ENCODE measurements at regions not wholly inside any gene's neighbourhood (a gene's known extent, or its start where the extent isn't known, plus 50 kb on each side); places are given as distances from the start of the nearest gene placed in this dataset.

GRCh38 chr12:104888892-104889291 is 69.2 kb downstream of the SLC41A2 start:
- TF ChIP-seq POLR2A (IDR thresholded peaks at IDR 0.05) (no peak), EP300 (IDR thresholded peaks at IDR 0.05) (no peak)
- TF ChIP-seq, protein P1, sequence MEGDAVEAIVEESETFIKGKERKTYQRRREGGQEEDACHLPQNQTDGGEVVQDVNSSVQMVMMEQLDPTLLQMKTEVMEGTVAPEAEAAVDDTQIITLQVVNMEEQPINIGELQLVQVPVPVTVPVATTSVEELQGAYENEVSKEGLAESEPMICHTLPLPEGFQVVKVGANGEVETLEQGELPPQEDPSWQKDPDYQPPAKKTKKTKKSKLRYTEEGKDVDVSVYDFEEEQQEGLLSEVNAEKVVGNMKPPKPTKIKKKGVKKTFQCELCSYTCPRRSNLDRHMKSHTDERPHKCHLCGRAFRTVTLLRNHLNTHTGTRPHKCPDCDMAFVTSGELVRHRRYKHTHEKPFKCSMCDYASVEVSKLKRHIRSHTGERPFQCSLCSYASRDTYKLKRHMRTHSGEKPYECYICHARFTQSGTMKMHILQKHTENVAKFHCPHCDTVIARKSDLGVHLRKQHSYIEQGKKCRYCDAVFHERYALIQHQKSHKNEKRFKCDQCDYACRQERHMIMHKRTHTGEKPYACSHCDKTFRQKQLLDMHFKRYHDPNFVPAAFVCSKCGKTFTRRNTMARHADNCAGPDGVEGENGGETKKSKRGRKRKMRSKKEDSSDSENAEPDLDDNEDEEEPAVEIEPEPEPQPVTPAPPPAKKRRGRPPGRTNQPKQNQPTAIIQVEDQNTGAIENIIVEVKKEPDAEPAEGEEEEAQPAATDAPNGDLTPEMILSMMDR (IDR thresholded peaks at IDR 0.05): no peak

Data from ovary (tissue), 3 donors.